AG09309 (cell line): ENCODE measurements at regions not wholly inside any gene's neighbourhood (a gene's known extent, or its start where the extent isn't known, plus 50 kb on each side); places are given as distances from the start of the nearest gene placed in this dataset.
"Not testable (repeated sequence)": the region's sequence is repeated elsewhere in the genome, so short reads cannot be mapped to it uniquely, and the experiment has no call there.

ENCODE experiments used
- DNase-seq: peaks from one replicate; pipeline ENCODE4 v3.0.0-alpha.2; 2010; ENCODE audit warnings: low read depth
- H3K4me3 ChIP-seq: 2 replicates; pipeline ENCODE4 v1.5.1; 2011; ENCODE audit warnings: mild to moderate bottlenecking, low read depth, low read length, moderate library complexity; ENCODE audit not compliant: control insufficient read depth
- TF ChIP-seq, protein P1 (sequence below): IDR thresholded peaks from 2 replicates; pipeline ENCODE4 v1.5.1; 2011; ENCODE audit warnings: mild to moderate bottlenecking, low read depth, low read length, inconsistent platforms; ENCODE audit not compliant: insufficient read depth, control insufficient read depth; ENCODE audit errors: missing control alignments

DNA sequence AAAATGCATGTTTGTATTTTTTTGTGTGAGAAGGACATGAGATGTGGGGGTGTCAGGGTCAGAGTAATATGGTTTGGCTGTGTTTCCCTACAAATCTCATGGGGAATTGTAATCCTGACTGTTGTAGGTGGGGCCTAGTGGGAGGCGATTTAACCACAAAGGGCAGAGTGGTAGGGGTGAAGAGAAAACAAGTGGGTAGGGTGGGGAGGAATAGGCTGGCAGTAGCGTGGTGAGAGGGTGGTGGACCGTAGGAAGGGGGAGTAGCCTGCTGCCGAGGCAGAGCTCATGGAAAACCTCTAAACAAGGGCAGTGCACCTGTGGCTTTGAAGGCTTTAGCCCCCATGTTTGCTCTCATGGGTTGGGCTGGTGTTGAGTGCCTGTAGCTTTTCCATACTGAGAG, 152.8 kb upstream of the ZNF519 start:
- no peak overlapping the region for H3K4me3 ChIP-seq
- TF ChIP-seq, protein P1, sequence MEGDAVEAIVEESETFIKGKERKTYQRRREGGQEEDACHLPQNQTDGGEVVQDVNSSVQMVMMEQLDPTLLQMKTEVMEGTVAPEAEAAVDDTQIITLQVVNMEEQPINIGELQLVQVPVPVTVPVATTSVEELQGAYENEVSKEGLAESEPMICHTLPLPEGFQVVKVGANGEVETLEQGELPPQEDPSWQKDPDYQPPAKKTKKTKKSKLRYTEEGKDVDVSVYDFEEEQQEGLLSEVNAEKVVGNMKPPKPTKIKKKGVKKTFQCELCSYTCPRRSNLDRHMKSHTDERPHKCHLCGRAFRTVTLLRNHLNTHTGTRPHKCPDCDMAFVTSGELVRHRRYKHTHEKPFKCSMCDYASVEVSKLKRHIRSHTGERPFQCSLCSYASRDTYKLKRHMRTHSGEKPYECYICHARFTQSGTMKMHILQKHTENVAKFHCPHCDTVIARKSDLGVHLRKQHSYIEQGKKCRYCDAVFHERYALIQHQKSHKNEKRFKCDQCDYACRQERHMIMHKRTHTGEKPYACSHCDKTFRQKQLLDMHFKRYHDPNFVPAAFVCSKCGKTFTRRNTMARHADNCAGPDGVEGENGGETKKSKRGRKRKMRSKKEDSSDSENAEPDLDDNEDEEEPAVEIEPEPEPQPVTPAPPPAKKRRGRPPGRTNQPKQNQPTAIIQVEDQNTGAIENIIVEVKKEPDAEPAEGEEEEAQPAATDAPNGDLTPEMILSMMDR, result no peak
- no peak for DNase-seq

DNA sequence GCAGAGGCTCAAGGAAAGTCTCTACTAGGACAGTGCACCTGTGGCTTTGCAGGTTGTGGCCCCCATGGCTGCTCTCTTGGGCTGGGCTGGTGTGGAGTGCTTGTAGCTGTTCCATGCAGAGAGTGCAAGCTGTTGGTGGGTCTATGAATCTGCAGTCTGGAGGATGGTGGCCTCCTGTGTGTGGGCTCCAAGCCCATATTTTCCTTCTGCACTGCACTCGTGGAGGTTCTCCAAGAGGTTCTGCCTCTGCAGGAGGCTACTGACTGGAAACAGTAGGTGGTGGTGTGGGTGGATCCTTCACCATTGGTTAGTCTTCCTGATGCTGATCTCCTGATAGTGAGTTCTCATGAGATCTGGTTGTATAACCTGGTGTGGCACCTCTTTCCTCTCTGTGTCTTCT, 143.2 kb upstream of the ZNF519 start:
- DNase-seq, H3K4me3 ChIP-seq: not testable (repeated sequence)

DNA sequence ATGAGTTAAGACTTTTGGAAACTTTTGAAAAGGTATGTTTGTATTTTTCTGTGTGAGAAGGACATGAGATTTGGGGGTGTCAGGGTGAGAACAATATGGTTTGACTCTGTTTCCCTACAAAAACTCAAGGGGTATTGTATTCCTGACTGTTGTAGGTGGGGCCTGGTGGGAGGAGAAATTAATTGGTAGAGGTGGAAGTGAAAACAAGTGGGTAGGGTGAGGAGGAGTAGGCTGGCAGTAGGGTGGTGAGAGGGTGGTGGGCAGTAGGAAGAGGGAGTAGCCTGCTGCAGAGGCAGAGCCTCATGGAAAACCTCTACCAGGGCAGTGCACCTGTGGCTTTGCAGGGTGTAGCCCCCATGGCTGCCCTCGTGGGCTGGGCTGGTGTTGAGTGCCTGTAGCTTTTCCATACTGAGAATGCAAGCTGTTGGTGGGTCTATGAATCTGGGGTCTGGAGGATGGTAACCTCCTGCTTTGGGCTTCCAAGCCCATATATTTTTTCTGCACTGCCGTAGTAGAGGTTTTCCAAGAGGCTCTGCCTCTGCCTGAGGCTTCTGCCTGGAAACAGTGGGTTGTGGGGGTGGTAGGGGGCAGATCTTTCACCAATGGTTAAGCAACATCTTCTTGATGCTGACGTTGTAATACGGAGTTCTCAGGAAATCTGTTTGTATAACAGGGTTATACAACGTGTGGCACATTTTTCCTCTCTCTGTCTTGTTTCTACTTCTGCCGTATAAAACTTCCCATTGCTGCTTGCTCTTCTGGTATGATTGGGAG, 133.6 kb upstream of the ZNF519 start:
- DNase-seq, H3K4me3 ChIP-seq: not testable (repeated sequence)

DNA sequence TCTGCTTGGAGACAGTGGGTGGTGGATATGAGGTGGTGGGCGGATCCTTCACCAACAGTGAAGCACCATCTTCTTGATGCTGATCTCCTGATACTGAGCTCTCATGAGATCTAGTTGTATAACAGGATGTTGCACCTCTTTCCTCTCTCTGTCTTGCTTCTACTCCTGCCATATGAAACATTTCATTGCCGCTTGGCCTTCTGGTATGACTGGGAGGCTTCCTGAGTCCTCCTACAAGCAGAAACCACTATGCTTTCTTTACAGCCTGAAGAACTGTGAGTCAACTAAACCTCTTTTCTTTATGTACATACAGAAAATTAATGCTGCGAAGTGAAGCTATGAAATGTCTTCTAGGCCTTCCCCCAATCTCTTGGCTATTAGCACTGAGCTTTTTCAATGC, 130.6 kb upstream of the ZNF519 start:
- DNase-seq, H3K4me3 ChIP-seq: not testable (repeated sequence)

DNA sequence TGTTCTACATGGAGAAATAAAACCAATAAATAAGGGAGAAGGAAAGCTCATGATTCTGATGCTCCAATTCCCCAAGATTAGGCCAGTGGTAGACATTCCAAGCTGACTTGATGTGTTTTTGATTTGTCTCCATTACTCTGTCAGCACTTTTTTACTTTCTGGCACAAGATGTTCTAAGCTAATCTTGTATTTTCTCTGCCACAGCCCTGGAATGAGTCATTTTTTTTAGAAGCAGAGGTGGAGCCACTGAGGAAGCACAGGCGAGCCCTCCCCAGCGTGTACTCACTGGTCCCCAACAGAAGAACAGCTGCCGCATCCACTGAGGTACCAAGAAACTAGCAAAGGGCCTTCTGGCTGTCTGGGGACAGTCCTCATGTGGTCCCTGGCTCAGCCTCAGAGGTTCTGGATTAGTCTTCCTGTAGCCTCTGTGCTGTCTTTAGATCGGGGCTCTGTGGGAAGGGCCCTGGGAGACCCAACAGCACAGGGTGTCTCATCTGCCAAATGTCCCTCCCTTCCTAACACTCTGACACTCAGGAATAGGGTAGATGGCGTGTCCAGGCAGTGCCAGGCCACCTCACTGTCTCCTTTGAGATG, 117.9 kb upstream of the ZNF519 start:
- H3K4me3 ChIP-seq, DNase-seq: not testable (repeated sequence)

DNA sequence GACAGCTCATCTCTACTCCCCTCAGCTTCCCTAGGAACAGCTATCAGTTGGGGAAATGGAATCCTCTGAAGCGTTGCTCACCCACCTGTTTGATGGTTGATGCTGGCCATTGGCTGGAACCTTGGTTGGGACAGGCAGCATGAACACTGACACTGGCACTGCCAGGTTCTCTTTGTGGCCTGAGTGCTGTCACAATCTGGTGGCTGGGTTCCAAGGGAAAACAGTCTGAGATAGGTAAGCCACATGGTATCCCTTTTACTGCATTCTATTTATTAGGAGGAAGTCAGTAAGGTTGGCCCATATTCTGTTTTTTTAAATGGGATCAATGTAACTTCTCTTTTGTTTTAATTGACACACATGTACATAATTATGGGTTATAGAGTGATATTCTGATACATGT, 107.0 kb upstream of the ZNF519 start:
- H3K4me3 ChIP-seq, DNase-seq: not testable (repeated sequence)

DNA sequence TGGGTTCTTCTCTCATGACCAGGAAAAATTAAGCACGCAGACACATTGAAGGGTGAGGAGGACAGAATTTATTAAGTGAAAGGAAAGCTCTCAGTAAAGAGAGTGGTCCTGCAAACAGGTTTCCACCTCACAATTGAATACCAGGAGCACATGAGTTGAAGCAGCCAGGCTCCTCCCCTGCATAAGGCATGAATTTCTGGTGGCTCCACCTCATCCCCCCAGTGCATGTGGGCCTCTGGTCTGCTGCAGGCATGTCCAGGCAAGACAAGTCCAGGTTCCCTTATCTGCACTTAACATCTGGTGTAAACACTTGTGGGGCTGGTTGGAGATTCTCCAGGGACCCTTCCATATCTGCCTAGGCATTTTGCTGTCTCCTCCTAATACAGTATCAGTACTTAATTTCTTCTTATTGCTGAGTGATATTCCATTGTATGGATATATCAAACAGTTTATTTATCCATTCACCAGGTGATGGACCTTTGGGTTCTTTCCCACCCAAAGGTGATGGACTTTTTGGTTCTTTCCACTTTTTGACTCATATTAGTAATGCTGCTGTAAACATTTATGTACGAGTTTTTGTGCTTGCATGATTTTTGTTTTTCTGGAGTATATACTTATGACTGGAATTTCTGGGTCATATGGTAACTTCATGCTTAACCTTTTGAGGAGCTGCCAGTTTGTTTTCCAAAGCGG, 104.3 kb upstream of the ZNF519 start:
- not testable (repeated sequence) for DNase-seq, H3K4me3 ChIP-seq

DNA sequence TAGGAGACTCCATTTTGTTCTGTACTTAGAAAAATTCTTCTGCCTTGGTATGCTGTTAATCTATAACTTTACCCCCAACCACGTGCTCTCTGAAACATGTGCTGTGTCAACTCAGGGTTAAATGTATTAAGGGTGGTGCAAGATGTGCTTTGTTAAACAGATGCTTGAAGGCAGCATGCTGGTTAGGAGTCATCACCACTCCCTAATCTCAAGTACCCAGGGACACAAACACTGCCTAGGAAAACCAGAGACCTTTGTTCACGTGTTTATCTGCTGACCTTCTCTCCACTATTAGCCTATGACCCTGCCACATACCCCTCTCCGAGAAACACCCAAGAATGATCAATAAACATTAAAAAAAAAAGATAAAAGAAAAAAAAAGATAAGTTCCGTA, 93.0 kb upstream of the ZNF519 start:
- not testable (repeated sequence) for H3K4me3 ChIP-seq, DNase-seq

DNA sequence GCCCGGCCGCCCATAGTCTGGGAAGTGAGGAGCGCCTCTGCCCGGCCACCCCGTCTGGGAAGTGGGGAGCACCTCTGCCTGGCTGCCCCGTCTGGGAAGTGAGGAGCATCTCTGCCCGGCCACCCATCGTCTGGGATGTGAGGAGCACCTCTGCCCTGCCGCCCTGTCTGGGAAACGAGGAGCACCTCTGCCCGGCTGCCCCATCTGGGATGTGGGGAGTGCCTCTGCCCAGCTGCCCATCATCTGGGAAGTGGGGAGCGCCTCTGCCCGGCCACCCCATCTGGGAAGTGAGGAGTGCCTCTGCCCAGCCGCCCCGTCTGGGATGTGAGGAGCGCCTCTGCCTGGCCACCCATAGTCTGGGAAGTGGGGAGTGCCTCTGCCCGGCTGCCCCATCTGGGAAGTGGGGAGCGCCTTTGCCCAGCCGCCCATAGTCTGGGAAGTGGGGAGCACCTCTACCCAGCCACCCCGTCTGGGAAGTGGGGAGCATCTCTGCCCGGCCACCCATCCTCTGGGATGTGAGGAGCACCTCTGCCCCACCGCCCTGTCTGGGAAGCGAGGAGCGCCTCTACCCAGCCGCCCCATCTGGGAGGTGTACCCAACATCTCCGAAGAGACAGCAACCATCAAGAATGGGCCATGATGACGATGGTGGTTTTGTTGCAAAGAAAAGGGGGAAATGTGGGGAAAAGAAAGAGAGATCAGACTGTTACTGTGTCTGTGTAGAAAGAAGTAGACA, 92.5 kb upstream of the ZNF519 start:
- not testable (repeated sequence) for DNase-seq, H3K4me3 ChIP-seq

DNA sequence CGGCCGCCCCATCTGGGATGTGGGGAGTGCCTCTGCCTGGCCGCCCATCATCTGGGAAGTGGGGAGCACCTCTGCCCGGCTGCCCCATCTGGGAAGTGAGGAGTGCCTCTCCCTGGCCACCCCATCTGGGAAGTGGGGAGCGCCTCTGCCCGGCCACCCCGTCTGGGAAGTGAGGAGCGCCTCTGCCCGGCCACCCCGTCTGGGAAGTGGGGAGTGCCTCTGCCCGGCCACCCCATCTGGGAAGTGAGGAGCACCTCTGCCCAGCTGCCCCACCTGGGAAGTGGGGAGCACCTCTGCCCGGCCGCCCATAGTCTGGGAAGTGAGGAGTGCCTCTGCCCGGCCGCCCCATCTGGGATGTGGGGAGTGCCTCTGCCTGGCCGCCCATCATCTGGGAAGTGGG, 91.7 kb upstream of the ZNF519 start:
- not testable (repeated sequence) for H3K4me3 ChIP-seq, DNase-seq

DNA sequence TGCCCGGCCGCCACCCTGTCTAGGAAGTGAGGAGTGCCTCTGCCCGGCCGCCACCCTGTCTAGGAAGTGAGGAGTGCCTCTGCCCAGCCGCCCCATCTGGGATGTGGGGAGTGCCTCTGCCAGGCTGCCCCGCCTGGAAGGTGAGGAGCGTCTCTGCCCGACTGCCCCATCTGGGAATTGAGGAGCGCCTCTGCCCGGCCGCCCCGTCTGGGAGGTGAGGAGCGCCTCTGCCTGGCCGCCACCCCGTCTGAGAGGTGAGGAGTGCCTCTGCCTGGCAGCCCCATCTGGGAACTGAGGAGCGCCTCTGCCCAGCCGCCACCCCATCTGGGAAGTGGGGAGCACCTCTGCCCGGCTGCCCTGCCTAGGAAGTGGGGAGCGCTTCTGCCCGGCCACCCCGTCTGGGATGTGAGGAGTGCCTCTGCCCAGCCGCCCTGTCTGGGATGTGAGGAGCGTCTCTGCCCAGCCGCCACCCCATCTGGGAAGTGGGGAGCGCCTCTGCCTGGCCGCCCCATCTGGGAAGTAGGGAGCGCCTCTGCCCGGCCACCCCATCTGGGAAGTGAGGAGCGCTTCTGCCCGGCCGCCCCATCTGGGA, 91.1 kb upstream of the ZNF519 start:
- DNase-seq, H3K4me3 ChIP-seq: not testable (repeated sequence)

DNA sequence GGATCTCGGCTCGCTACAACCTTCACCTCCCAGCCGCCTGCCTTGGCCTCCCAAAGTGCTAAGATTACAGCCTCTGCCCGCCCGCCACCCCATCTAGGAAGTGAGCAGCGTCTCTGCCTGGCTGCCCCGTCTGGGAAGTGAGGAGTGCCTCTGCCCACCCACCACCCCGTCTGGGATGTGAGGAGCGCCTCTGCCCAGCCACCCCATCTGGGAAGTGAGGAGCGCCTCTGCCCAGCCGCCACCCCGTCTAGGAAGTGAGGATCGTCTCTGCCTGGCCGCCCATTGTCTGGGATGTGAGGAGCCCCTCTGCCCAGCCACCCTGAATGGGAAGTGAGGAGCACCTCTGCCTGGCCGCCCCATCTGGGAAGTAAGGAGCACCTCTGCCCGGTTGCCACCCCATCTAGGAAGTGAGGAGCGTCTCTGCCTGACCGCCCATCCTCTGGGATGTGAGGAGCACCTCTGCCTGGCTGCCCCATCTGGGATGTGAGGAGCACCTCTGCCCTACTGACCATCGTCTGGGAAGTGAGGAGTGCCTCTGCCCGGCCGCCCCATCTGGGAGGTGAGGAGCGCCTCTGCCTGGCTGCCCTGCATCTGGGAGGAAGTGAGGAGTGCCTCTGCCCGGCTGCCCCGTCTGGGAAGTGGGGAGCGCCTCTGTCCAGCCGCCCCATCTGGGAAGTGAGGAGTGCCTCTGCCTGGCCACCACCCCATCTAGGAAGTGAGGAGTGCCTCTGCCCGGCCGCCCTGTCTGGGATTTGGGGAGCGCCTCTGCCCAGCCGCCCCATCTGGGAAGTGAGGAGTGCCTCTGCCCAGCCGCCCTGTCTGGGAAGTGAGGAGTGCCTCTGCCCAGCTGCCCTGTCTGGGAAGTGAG, 90.4 kb upstream of the ZNF519 start:
- not testable (repeated sequence) for H3K4me3 ChIP-seq, DNase-seq
